Heart left ventricle (tissue), 16 donors: ENCODE measurements at regions not wholly inside any gene's neighbourhood (a gene's known extent, or its start where the extent isn't known, plus 50 kb on each side); places are given as distances from the start of the nearest gene placed in this dataset.

ENCODE experiments used
- ATAC-seq, 4 donors: fragments of 200-7000 bp; cut with Tn5 transposase; one replicate each; pipeline ENCODE4 v1.9.1; 2020 to 2022; ENCODE audit warnings: moderate library complexity in 4 of 4, mild to moderate bottlenecking in 3 of 4, moderate number of reproducible peaks in 1 of 4
- DNase-seq, 5 donors: peaks; one replicate each; pipeline ENCODE4 v3.0.0-alpha.2; 2020
- H3K27ac ChIP-seq, 12 donors: fragments of 200-600 bp; sonication (generic) in 4 of 12; one replicate each; pipeline versions ENCODE4 v1.5.0 to v1.8.0; 2016 to 2022; ENCODE audit warnings: mild to moderate bottlenecking in 2 of 12
- H3K27me3 ChIP-seq, 9 donors: fragments of 200-600 bp; sonication (generic) in 2 of 9; one replicate each; pipeline versions ENCODE4 v1.5.1 to v1.8.0; 2016 to 2022; ENCODE audit warnings: mild to moderate bottlenecking in 3 of 9
- H3K36me3 ChIP-seq, 9 donors: fragments of 200-600 bp; sonication (generic) in 2 of 9; one replicate each; pipeline versions ENCODE4 v1.5.0 to v1.8.0; 2018 to 2022; ENCODE audit warnings: mild to moderate bottlenecking in 2 of 9
- H3K4me1 ChIP-seq, 12 donors: fragments of 200-600 bp; sonication (generic) in 4 of 12; one replicate each; pipeline versions ENCODE4 v1.5.0 to v1.8.0; 2016 to 2022; ENCODE audit warnings: mild to moderate bottlenecking in 3 of 12
- H3K4me3 ChIP-seq, 12 donors: fragments of 200-600 bp; sonication (generic) in 4 of 12; one replicate each; pipeline versions ENCODE4 v1.5.0 to v1.8.0; 2017 to 2022; ENCODE audit warnings: mild to moderate bottlenecking in 9 of 12, moderate library complexity in 4 of 12
- H3K9me3 ChIP-seq, 12 donors: fragments of 200-600 bp; sonication (generic) in 4 of 12; one replicate each; pipeline versions ENCODE4 v1.5.0 to v1.8.0; 2016 to 2022; ENCODE audit warnings: mild to moderate bottlenecking in 1 of 12
- POLR2A ChIP-seq, 2 donors: fragments of 450-650 bp; IDR thresholded peaks; one replicate each; pipeline ENCODE4 v1.6.1; 2017; ENCODE audit warnings: antibody characterized with exemption in 2 of 2, mild to moderate bottlenecking in 2 of 2, moderate library complexity in 2 of 2
- WGBS, 4 donors: extraction: QIAGEN DNeasy Blood & Tissue Kit in 2 of 4; methylation state at CpG; one replicate each; pipeline versions ENCODE4 v1.1.5 to v1.1.7; 2013 to 2018; 5-methylcytosine and 5-hydroxymethylcytosine counted together
- intact Hi-C, 10 donors: fragments of 100-400 bp; cut with DNase I; formaldehyde crosslinking; loops; one replicate each; pipeline versions ENCODE4 v1.11.1 to v1.14.2; 2022
- TF ChIP-seq, protein P1 (sequence below), 12 donors: fragments of 200-600 bp; sonication (generic) in 4 of 12; IDR thresholded peaks; one replicate each; pipeline versions ENCODE4 v1.5.0 to v1.8.0; 2018 to 2022; ENCODE audit warnings: antibody characterized with exemption in 12 of 12, mild to moderate bottlenecking in 5 of 12
- donor health status: ischemic (EF 13 %, LVEDD 7.1; RV severe dilation, severe dysfunction).
- donor health status: healthy with polysubstance abuse.
- donor health status: DM: no; HTN: yes; CAD: no.
- donor health status: DM: no; HTN: no; CAD: no.
- donor health status: ischemic (EF 25% LVEDD 6.9; RV normal size, moderate dysfunction).
- donor health status: ischemic (EF 25% LVEDD 5.7; RV mildly dilated, moderate dysfunction).
- donor health status: healthy.
- donor health status: DM: yes; HTN: yes; CAD: no.
- donor health status: ischemic (EF 35%, LVEDD 5.7; RV mildly dilated, moderate dysfunction).
- donor health status: nonischemic (EF 11% LVEDD 7.7; RV severe dilation, severe dysfunction).
- donor health status: DM: yes; HTN: yes; CAD: no.
- donor health status: PGD.
- donor health status: ischemic (EF 29% LVEDD 5.4; RV normal size, mild dysfunction).
- donor health status: nonischemic (EF 23%, LVEDD 6.1; RV moderate dilation, normal function).

- ATAC-seq (no peak), DNase-seq (no peak)
- Histone ChIP-seq H3K36me3 (no peaks in the 10 kb centered on the region), H3K27ac (no peak overlapping the region), H3K9me3 (no peaks in the 10 kb centered on the region), H3K27me3 (no peaks in the 10 kb centered on the region), H3K4me3 (no peak overlapping the region), H3K4me1 (peaks cover 0 to 16% (median 2%) of the 10 kb centered on the region in 12 donors)
- WGBS, 4 donors: 93 to 98% (median 96%) methylated on average over 5 of the region's 5 CpGs
- intact Hi-C loops: loop anchor here in 9 of 10 donors (10.0 kb wide), 9 partner anchors 109 to 909 kb away; no protein-coding TSS in a partner anchor
- TF ChIP-seq, protein P1, sequence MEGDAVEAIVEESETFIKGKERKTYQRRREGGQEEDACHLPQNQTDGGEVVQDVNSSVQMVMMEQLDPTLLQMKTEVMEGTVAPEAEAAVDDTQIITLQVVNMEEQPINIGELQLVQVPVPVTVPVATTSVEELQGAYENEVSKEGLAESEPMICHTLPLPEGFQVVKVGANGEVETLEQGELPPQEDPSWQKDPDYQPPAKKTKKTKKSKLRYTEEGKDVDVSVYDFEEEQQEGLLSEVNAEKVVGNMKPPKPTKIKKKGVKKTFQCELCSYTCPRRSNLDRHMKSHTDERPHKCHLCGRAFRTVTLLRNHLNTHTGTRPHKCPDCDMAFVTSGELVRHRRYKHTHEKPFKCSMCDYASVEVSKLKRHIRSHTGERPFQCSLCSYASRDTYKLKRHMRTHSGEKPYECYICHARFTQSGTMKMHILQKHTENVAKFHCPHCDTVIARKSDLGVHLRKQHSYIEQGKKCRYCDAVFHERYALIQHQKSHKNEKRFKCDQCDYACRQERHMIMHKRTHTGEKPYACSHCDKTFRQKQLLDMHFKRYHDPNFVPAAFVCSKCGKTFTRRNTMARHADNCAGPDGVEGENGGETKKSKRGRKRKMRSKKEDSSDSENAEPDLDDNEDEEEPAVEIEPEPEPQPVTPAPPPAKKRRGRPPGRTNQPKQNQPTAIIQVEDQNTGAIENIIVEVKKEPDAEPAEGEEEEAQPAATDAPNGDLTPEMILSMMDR (IDR thresholded peaks at IDR 0.05): no peak
- TF ChIP-seq POLR2A (IDR thresholded peaks at IDR 0.05): no peak
Measured at GRCh38 chr13:30135868-30136267, 171.5 kb downstream of the KATNAL1 start.

GRCh38 chr13:30135351-30135750 is 172.0 kb downstream of the KATNAL1 start:
- ATAC-seq: no peak
- H3K4me3 ChIP-seq: no peak overlapping the region
- H3K27me3 ChIP-seq: no peaks in the 10 kb centered on the region
- TF ChIP-seq, protein P1 (IDR thresholded peaks at IDR 0.05): no peak
- no peak for TF ChIP-seq POLR2A (IDR thresholded peaks at IDR 0.05)
- DNase-seq: no peak
- intact Hi-C loops: loop anchor here in 9 of 10 donors (10.0 kb wide), 9 partner anchors 109 to 909 kb away; no protein-coding TSS in a partner anchor
- no peaks in the 10 kb centered on the region for H3K36me3 ChIP-seq
- 71 to 98% (median 88%) methylated on average over 6 to 7 of the region's 7 CpGs for WGBS, 4 donors
- no peak overlapping the region for H3K27ac ChIP-seq
- H3K9me3 ChIP-seq: no peaks in the 10 kb centered on the region
- H3K4me1 ChIP-seq: peaks cover 0 to 16% (median 2%) of the 10 kb centered on the region in 12 donors

DNA sequence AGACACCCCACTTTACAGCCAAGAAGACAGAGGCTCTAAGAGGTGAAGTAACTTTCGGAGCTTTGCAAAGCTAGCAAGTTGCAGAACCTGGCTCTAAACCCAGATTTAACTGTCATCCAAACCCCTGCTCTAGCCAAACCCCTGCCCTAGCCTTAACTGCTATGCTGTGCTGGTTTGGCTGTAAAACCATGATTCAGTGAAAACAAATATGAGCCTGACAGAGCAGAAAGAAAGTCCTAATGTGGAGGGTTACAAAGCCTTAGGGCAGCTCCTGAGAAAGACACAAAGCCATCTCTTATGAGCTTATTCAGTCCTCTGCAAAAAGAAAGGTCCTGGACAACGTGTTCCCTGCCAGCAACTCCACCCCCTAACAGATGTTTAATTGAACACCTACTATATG is 172.8 kb downstream of the KATNAL1 start:
- no peak for DNase-seq
- TF ChIP-seq, protein P1 (IDR thresholded peaks at IDR 0.05): no peak
- no peak for TF ChIP-seq POLR2A (IDR thresholded peaks at IDR 0.05)
- ATAC-seq: no peak
- intact Hi-C loops: loop anchor here (5.0 to 10.0 kb wide), 18 partner anchors 110 to 910 kb away; partner anchors contain the start of genes KATNAL1 (in 1 of the 10) and USPL1 (in 1 of the 10)
- H3K27me3 ChIP-seq: no peaks in the 10 kb centered on the region
- peaks cover 0 to 16% (median 2%) of the 10 kb centered on the region in 12 donors for H3K4me1 ChIP-seq
- no peaks in the 10 kb centered on the region for H3K36me3 ChIP-seq
- 85 to 96% (median 90%) methylated on average over 2 of the region's 2 CpGs for WGBS, 4 donors
- H3K27ac ChIP-seq: no peak overlapping the region
- no peak overlapping the region for H3K4me3 ChIP-seq
- no peaks in the 10 kb centered on the region for H3K9me3 ChIP-seq

DNA sequence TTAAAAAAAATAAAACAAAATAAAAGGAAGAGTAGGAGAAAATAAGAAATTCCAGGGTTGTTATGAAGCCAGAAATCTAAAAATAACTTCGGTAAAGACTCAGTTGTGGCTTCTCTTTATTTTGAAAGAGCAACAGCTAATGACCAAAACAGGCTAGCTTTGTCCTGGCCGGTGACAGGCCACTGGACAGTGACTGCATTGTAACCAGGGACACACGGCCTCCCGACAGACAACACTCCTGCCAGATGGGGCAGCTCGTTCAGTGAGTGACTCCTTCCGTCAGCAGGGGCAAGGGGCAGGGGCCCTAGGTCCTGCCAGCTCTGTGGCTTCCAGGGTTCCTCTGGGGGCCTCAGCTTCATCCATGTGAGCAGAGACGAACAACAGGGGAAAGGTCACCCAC is 173.4 kb downstream of the KATNAL1 start:
- ATAC-seq (peak in 1 of 4 donors; percentile 32), DNase-seq (no peak)
- H3K4me3 ChIP-seq: no peak overlapping the region
- H3K4me1 ChIP-seq: peaks cover 0 to 16% (median 2%) of the 10 kb centered on the region in 12 donors
- TF ChIP-seq, protein P1 (IDR thresholded peaks at IDR 0.05): no peak
- TF ChIP-seq POLR2A (IDR thresholded peaks at IDR 0.05): no peak
- WGBS, 4 donors: 57 to 77% (median 67%) methylated on average over 6 to 7 of the region's 7 CpGs
- H3K9me3 ChIP-seq: no peaks in the 10 kb centered on the region
- H3K27me3 ChIP-seq: no peaks in the 10 kb centered on the region
- H3K36me3 ChIP-seq: no peaks in the 10 kb centered on the region
- intact Hi-C loops: loop anchor here (2.0 to 10.0 kb wide), 19 partner anchors 111 to 911 kb away; partner anchors contain the start of genes KATNAL1 (in 1 of the 10) and USPL1 (in 1 of the 10)
- peak overlapping the region in 1 of 12 donors; percentile 29 for H3K27ac ChIP-seq
